ENCODE measurements at regions not wholly inside any gene's neighbourhood (a gene's known extent, or its start where the extent isn't known, plus 50 kb on each side); places are given as distances from the start of the nearest gene placed in this dataset.

DNA sequence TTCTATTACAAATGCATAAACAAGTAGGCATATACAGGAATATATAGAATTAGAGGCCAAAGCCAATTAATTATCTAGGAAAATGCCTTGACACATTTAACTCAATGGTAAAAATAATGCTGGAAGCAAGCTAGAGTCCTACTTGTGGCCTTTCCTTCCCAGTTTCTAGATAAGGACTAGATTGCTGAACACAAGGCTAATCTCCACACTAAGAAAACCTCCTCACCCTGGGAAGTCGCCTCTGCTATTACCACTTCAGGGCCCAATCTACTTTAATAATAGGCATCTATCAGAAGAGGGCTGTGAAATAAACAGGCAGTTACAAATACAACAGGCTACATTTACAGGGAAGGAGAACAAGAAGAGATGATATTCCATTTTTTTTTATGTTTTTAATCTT lies 80.5 kb upstream of the PRICKLE2 start:
- no peak for DNase-seq

DNA sequence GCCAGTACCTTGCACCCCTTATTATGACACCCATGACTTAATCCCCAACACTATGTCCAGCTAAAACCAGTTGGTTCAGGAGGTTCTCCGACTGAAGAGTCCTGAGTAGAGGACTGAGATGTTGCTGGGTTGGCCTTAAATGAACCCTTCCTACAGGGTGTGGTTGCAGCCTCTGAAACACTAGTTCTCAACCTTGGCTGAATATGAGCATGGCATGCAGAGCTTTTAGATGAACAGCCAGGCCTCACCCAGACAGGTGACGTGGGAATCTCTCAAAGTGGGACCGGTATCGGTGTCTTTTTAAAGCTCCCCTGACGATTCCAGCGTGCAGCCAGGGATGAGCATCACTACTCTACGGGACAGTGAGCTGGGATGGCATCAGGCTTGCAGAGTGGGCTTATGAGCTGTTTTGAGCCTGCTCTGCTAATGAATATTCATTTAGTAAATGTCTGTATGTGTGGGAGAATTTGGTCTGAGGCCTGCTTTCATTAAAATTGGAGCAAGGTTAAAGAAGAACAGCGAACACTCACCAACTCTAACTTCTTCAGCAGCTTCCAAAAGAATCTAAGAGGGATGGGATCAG lies 79.7 kb upstream of the PRICKLE2 start:
- DNase-seq, result no peak

DNA sequence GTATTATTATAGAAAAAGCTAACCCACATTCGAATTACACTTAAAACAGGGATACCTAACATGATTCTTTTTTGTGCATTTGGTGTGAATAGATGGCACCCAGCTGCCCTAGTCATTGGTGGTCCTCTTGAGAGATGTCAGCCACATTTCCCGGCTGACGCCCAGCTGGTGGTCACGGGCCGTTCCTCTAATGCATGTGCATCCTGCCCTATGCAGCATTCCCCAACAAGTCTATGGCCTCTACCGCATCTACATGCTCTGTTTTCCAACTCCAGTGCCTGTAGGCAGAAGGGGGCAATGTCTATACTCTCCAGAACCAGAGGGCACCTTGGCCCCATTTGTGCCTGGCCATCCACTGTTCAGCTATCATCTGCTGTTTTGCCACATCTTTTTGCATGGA lies 78.6 kb upstream of the PRICKLE2 start:
- no peak for DNase-seq

DNA sequence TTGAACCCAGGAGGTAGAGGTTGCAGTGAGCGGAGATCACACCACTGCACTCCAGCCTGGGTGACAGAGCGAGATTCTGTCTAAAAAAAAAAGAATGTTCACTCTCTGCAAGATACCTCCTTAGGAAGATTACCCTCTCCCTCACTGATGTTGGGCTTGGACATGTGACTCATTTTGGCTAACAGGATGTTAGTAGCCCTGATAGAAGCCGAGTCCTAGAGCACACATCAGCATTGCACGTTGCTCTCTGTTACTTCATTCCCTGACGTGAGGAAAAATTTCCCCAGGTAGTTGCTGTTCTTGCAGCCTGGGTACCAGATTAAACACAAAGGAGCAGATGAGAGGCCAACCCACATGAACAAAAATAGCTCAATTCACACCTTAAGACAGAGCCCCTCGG lies 78.1 kb upstream of the PRICKLE2 start:
- no peak for DNase-seq

DNA sequence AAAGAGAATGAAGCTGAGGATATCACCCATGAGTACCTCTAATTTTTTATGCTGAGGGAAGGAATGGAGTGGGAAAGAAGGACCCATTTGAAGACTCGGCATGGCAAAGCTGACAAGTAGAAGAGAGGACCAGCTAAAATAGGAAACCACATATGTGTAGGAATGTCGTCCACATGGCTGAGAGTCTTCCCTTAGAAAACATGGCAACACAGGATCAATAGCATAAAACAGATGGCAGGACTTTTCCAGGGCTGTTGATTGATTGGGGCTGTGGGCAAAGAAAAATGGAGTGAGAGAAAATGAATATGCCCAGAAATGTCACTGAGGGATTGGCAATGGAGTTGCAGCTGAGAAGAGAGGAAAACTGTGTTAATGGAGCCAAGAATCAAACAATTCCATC lies 76.2 kb upstream of the PRICKLE2 start:
- DNase-seq, result no peak

DNA sequence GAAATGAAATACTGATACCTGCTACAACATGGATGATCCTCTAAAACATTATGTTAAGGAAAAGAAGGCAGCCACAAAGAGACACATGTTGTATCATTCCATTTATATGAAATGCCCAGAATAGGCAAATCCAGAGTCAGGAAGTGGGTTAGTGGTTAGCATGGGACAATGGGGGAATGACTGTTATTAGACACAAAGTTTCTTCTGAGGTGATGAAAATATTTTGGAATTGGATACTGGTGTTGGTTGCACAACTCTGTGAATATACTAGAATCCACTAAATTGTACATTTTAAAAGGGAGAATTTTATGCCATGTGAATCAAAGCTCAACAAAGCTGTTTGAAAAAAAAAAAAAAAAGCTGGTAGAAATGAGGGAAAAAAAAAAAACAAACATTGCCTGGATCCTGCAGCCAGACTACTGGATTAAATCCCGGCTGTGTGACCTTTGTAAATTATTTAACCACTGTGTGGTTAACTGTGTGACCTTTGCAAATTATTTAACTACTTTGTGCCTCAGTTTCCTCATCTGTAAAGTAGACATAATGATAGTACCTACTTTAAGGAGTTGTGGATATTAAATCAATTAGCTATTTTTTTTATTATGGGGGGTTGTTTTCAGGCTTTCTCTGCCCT lies 75.6 kb upstream of the PRICKLE2 start:
- DNase-seq, result no peak

DNA sequence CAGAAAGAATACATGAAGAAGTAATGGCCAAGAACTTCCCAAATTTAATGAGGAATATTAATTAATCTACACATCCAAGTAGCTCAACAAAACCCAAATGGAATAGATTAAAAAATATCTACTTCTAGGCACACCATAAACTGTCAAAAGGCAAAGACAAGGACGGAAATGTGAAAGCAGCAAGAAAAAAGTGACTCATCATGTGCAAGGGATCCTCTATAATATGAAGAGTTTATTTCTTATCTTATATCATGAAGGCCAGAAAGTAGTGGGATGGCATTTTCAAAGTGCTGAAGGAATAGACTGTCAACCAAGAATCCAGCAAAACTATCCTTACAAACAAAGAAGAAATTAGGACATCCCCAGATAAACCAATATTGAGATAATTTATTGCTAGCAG lies 73.9 kb upstream of the PRICKLE2 start:
- no peak for DNase-seq

DNA sequence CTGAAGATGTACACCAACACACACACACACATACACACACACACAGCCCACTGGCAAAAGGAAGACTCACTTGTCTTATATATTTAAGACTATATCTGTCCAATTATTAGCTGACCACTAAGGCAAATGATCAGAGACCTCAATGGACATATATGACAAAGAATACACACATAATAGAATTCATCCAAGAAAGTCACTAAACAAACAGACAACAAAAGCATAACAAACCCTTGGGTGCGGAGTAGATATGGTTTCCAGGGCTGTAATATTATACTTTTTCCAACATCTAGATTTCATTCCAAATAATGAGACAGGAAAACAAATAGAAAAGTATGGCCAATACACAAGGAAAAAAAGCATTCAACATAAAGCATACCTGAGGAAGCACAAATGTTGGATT lies 72.3 kb upstream of the PRICKLE2 start:
- no peak for DNase-seq

DNA sequence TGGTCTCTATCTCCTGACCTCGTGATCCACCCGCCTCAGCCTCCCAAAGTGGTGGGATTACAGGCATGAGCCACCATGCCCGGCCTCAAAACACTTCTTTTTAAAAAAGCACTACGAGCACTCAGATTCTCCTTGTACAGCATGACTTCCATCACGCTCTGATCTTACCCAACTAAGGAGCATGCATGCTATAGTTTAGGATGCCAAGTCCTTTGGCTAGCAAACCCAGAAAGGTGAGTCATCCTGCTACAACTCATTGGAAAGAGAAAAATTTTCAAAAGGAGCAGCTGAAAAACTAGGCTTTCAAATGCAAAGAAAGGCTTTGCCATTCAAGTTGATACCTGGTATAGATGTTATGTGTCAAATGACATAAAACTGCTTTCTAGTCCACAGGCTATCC lies 70.3 kb upstream of the PRICKLE2 start:
- DNase-seq, result no peak

DNA sequence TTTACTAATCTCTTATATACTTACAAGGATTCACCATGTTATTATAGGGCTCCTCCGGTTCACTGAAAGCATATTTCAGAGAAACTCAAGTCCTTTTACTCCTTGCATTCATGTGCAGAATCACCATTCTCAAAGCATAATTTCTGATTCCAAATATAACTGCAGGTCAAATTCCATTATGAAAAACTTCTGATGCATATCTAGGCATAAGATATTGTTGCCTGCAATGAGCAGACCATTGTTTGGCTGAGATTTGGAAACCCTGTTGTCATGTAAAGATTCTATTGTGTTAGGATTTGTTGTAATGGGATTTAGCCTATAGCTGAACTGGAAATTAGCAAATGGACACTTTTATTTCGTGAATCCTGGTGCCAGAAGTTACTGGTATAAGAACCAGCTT lies 69.5 kb upstream of the PRICKLE2 start:
- DNase-seq, result no peak

DNA sequence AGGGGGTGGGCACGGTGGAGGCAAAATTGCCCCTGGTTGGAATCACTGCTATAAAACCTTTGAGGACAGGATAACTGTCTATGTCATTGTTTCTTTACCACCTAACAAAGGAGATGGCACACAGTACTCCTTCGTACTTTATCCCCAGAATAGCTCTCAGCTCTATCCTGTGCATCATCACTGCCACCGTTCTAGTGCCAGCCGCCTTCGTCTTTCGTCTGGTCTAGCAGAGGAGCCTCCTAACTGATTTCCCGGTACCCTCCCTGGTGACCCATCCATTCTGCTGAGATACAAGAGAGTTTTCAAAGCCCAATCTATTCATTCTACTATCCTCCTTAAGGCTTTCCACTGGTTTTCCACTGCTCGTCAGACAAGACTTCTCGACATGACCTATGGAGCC lies 67.9 kb upstream of the PRICKLE2 start:
- no peak for DNase-seq

DNA sequence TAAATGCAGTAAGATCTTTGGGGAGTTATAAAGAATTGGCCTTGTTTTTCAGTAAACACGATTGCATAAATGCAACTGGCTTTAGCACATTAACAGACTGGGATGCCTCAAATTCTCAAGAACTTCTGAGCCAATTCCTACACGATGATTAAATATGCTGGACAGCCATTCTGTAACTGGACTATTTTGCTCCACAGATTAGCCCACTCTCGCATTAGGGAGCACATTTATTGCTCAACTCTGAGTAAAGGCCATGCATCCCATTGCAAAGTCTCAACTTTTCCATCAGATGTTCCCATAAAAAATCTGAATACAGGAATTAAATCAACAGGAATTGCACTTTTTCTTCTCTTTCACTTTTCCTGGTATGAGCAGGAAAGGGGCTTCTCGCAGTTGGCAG lies 66.7 kb upstream of the PRICKLE2 start:
- DNase-seq, result no peak

DNA sequence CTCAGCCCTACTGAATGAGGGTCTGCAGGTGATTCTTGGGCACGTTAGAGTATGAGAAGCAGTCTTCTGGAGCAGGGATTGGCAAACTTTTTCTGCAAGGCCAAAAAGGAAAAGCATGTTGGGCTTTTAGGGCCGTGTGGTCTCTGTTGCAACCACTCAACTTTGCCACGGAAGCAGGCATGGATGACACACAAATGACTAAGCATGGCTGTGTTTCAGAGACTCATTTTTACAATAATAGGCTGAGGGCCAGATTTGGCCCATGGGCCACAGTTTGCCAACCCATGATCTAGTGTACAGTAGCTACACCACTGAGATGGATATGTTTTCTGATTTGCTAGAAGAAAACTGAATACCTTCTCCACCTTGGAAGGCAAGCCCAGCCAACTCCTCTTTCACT lies 66.1 kb upstream of the PRICKLE2 start:
- no peak for DNase-seq

DNA sequence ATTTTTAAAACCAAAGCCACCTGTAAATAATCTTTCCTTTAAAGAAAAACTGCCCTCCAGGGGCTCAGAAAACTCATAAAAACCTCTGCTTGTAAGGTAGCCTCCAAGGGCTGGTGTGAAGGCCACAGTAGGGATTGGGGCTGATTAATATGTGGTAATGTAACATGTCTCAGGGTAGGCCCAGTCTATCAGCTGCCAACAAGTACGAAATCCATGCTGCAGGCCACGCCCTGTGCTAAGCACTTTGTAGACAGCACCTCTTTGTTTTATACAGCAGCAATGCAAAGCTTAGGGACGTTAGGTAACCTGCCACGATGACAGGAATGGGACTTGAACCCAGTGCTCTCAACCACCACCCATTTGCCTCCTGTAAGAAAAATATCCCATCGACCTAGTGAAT lies 65.6 kb upstream of the PRICKLE2 start:
- DNase-seq, result no peak

DNA sequence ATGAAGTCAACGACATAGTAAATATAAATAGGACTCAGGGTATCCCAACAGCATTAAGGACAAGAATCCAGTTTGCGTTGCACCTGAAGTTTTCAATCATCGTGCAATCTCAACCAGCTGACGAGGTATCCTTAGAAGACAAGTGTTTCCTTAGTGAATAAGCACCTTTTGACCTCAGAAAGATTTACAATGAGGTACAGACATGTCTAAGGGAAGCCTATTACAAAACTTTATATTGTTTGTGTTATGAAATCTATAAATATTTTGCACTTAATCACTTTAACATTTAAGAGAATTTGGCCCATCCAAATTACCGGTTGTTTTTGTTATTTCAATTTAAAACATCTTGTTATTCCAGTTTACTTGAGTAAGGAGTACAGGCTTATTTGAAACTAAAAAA lies 64.9 kb upstream of the PRICKLE2 start:
- no peak for DNase-seq

DNA sequence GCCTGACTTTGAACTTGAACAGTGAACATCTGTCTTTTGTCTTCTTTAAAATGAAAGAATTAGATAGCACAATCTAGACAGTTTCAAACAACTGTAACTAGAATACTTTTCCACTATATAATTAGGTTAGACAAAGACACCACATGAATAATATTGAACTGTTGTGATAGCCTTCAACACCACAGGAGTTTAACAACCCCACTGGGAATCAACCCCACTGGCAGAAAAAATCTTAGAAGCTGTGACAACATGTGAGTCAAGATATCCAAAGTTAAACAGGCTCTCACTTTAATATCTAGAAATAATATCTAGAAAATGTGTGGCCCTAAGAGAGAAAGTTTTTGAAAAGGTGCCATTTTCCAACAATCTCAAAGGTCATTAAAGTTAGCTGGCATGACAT lies 64.4 kb upstream of the PRICKLE2 start:
- no peak for DNase-seq

DNA sequence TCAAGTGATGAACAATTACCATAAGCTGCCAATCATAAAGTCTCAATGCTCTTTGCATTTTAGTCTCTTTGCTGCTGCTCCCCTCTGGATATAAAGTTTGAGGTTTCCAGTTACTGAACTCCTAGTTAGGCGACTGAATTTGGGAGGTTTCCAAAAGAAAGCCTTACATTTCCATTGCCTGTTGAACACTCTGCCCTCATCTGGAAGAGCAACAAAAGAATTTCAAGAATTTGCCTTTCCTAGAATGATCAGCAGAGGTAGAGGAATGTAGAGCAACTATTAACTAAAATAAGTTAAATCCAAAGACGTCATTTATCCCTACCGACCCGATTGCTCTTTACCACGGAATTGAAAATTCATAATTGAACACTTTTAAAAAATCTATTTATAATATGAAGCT lies 53.4 kb upstream of the PRICKLE2 start:
- no peak for DNase-seq

DNA sequence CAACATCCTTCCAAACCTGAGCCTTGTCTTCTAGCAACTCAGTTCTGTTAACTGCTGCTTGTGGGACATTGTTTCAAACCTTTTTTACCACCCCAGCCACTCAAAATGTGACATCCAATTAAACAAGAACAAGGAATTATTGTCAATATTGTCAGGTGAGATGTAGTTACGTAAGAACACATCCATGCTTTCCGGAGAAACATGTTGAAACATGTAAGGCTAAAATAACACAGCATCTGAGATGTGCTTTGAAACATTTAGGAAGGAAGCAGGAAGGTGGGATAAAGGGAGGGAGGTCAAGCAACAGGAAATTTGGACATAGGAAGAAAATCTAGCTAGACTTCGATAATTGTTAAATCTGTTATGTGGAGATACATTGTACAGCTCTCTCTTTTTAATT lies 50.9 kb upstream of the PRICKLE2 start:
- DNase-seq, result no peak
